Keratinocyte (primary cell): ENCODE measurements at regions not wholly inside any gene's neighbourhood (a gene's known extent, or its start where the extent isn't known, plus 50 kb on each side); places are given as distances from the start of the nearest gene placed in this dataset.

Source experiments
- EZH2 ChIP-seq: IDR thresholded peaks from one replicate; pipeline ENCODE4 v1.6.1; 2012; ENCODE audit warnings: inconsistent platforms, mild to moderate bottlenecking, low read length, moderate library complexity
- TF ChIP-seq, protein P1 (sequence below), 3 experiments: IDR thresholded peaks in 1 of 3; conservative IDR thresholded peaks in 1 of 3; optimal IDR thresholded peaks in 1 of 3; 2 replicates in 2 of 3; 3 replicates in 1 of 3; pipeline versions ENCODE3 to v1.5.1; 2011; ENCODE audit warnings: low read length in 3 of 3, mild to moderate bottlenecking in 3 of 3, moderate library complexity in 2 of 3, control low read depth in 1 of 3, inconsistent platforms in 1 of 3; ENCODE audit not compliant: insufficient read depth in 2 of 3; ENCODE audit errors: extremely low read depth in 1 of 3

DNA sequence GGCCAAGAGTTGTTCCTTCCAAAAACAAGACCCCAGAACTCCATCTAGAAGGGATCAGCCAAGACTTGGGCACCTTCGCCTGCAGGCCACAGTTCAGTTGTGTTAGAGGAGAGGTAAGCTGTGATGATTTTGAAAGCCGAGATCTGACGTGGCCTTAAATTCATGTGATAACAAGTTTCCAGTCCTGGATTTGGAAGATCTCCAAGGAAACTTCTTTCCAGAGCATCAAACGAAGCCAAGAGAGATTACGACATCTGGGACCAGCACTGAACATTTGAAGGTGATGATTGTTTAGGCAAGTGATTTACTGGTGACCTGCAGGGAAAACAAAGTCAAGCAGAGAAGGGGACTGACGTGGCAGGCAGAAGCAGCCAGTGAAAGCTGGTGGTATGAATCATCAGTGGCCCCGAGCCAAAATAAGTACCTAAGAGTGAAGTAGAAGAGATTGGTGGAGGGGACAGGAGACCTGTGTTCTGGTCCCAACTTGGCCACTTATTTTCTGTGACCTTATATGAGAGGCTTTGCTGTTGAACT lies 339.0 kb upstream of the PROK2 start:
- TF ChIP-seq, protein P1, sequence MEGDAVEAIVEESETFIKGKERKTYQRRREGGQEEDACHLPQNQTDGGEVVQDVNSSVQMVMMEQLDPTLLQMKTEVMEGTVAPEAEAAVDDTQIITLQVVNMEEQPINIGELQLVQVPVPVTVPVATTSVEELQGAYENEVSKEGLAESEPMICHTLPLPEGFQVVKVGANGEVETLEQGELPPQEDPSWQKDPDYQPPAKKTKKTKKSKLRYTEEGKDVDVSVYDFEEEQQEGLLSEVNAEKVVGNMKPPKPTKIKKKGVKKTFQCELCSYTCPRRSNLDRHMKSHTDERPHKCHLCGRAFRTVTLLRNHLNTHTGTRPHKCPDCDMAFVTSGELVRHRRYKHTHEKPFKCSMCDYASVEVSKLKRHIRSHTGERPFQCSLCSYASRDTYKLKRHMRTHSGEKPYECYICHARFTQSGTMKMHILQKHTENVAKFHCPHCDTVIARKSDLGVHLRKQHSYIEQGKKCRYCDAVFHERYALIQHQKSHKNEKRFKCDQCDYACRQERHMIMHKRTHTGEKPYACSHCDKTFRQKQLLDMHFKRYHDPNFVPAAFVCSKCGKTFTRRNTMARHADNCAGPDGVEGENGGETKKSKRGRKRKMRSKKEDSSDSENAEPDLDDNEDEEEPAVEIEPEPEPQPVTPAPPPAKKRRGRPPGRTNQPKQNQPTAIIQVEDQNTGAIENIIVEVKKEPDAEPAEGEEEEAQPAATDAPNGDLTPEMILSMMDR (optimal IDR thresholded peaks at IDR 0.05 in 1 of 3, IDR thresholded peaks at IDR 0.05 in 1 of 3, conservative IDR thresholded peaks at IDR 0.05 in 1 of 3; ENCODE audit: extremely low read depth in 1 of 3, insufficient read depth in 2 of 3, low read length in 3 of 3): no peak
- TF ChIP-seq EZH2: no peak
